PC-9 (cell line): ENCODE measurements at regions not wholly inside any gene's neighbourhood (a gene's known extent, or its start where the extent isn't known, plus 50 kb on each side); places are given as distances from the start of the nearest gene placed in this dataset.

Source experiments
- BruUV-seq: library from RNA; stranded (reverse); fragments of 400-500 nt; replicated peaks from 2 replicates; lab custom pipeline; 2021; lab: Mats Ljungman, UMichigan
- CTCF ChIA-PET: fragments of 300-600 bp; sonication (Branson Sonifier 250); formaldehyde crosslinking; loops from one replicate; lab custom pipeline; 2022; ENCODE audit warnings: antibody characterized with exemption; lab: Charles Lee
- POLR2A ChIA-PET: fragments of 300-600 bp; sonication (Branson Sonifier 250); formaldehyde crosslinking; loops from one replicate; lab custom pipeline; 2022; ENCODE audit warnings: antibody characterized with exemption; ENCODE audit not compliant: unreplicated experiment; lab: Charles Lee
- DNase-seq, 2 experiments: peaks; one replicate each; pipeline versions ENCODE4 v3.0.0 to v3.0.0-alpha.2; 2015 to 2022; ENCODE audit warnings: mixed read lengths in 1 of 2
- H2AFZ ChIP-seq: fragments of 200-600 bp; sonication (generic); 2 replicates; pipeline ENCODE4 v1.8.1; 2017; ENCODE audit warnings: antibody characterized with exemption
- H3F3A ChIP-seq: fragments of 200-600 bp; sonication (generic); 2 replicates; pipeline ENCODE4 v1.8.1; 2017; ENCODE audit warnings: antibody characterized with exemption, mild to moderate bottlenecking, low read depth; ENCODE audit not compliant: insufficient read depth
- H3K27ac ChIP-seq: fragments of 200-600 bp; sonication (generic); 2 replicates; pipeline ENCODE4 v1.6.1; 2016; ENCODE audit warnings: mixed run types
- H3K27me3 ChIP-seq: fragments of 200-600 bp; sonication (generic); 2 replicates; pipeline ENCODE4 v1.6.1; 2016; ENCODE audit warnings: low read depth, mixed run types; ENCODE audit not compliant: insufficient read depth
- H3K36me3 ChIP-seq: fragments of 200-600 bp; sonication (generic); 2 replicates; pipeline ENCODE4 v1.6.1; 2016; ENCODE audit warnings: low read depth, mixed run types
- H3K4me1 ChIP-seq: fragments of 200-600 bp; sonication (generic); replicated peaks from 2 replicates; pipeline ENCODE4 v1.6.1; 2016; ENCODE audit warnings: mixed run types; ENCODE audit not compliant: insufficient read depth
- H3K4me2 ChIP-seq: fragments of 200-600 bp; sonication (generic); 2 replicates; pipeline ENCODE4 v1.6.1; 2017; ENCODE audit warnings: mixed run types
- H3K4me3 ChIP-seq: fragments of 200-600 bp; sonication (generic); 2 replicates; pipeline ENCODE4 v1.6.1; 2016; ENCODE audit warnings: mixed run types
- H3K79me2 ChIP-seq: fragments of 200-600 bp; sonication (generic); 2 replicates; pipeline ENCODE4 v1.6.1; 2017; ENCODE audit warnings: low read depth, mixed run types
- H3K9me2 ChIP-seq: fragments of 200-600 bp; sonication (generic); 2 replicates; pipeline ENCODE4 v1.8.1; 2017; ENCODE audit warnings: mild to moderate bottlenecking; ENCODE audit not compliant: insufficient read depth
- H3K9me3 ChIP-seq: fragments of 200-600 bp; sonication (generic); 2 replicates; pipeline ENCODE4 v1.8.1; 2016; ENCODE audit warnings: low read depth; ENCODE audit not compliant: insufficient read depth
- H4K20me1 ChIP-seq: fragments of 200-600 bp; sonication (generic); 2 replicates; pipeline ENCODE4 v1.8.1; 2017; ENCODE audit not compliant: insufficient read depth
- EZH2 ChIP-seq: fragments of 200-600 bp; sonication (generic); IDR thresholded peaks from 2 replicates; pipeline ENCODE4 v1.8.0; 2017; ENCODE audit warnings: antibody characterized with exemption, low read depth
- intact Hi-C: fragments of 100-400 bp; cut with micrococcal nuclease; formaldehyde crosslinking; loops from one replicate; pipeline ENCODE4 v1.10.0; 2022; ENCODE audit not compliant: unreplicated experiment
- TF ChIP-seq, protein P1 (sequence below): fragments of 200-600 bp; sonication (generic); conservative IDR thresholded peaks from 2 replicates; pipeline ENCODE4 v1.6.1; 2017; ENCODE audit warnings: mixed run types, antibody characterized with exemption, mild to moderate bottlenecking, moderate library complexity

- BruUV-seq: no TSS peak
Measured at GRCh38 chr2:238694922-238695321, 153.0 kb upstream of the TWIST2 start.

GRCh38 chr2:238695538-238695937 lies 152.3 kb upstream of the TWIST2 start:
- no TSS peak for BruUV-seq
- CTCF ChIA-PET: interaction anchor here (0.6 kb wide), 1 partner anchor 11 kb away, joined by 4 read pairs; no protein-coding TSS in a partner anchor

More at GRCh38 chr2:238694922-238695321, 153.0 kb upstream of the TWIST2 start:
- H3K27ac ChIP-seq: no peak overlapping the region
- H3K9me2 ChIP-seq: no peaks in the 10 kb centered on the region
- peaks cover 92% of the 10 kb centered on the region for H3K27me3 ChIP-seq
- no peaks in the 10 kb centered on the region for H3K9me3 ChIP-seq
- H3K4me1 ChIP-seq: 0 out of 2 replicates have a peak, but pooled peaks cover 5% of the 10 kb centered on the region
- no peaks in the 10 kb centered on the region for H3K36me3 ChIP-seq
- no peak overlapping the region for H3K4me3 ChIP-seq
- no peaks in the 10 kb centered on the region for H3F3A ChIP-seq
- TF ChIP-seq EZH2: no peak
- TF ChIP-seq, protein P1, sequence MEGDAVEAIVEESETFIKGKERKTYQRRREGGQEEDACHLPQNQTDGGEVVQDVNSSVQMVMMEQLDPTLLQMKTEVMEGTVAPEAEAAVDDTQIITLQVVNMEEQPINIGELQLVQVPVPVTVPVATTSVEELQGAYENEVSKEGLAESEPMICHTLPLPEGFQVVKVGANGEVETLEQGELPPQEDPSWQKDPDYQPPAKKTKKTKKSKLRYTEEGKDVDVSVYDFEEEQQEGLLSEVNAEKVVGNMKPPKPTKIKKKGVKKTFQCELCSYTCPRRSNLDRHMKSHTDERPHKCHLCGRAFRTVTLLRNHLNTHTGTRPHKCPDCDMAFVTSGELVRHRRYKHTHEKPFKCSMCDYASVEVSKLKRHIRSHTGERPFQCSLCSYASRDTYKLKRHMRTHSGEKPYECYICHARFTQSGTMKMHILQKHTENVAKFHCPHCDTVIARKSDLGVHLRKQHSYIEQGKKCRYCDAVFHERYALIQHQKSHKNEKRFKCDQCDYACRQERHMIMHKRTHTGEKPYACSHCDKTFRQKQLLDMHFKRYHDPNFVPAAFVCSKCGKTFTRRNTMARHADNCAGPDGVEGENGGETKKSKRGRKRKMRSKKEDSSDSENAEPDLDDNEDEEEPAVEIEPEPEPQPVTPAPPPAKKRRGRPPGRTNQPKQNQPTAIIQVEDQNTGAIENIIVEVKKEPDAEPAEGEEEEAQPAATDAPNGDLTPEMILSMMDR: no peak
- H3K79me2 ChIP-seq: no peaks in the 10 kb centered on the region
- H3K4me2 ChIP-seq: no peak overlapping the region
- no peaks in the 10 kb centered on the region for H4K20me1 ChIP-seq
- CTCF ChIA-PET: interaction anchor here (0.6 kb wide), 1 partner anchor 12 kb away, joined by 4 read pairs; no protein-coding TSS in a partner anchor
- no peak for DNase-seq
- intact Hi-C loops: no loop called here
- no peak overlapping the region for H2AFZ ChIP-seq
- POLR2A ChIA-PET: no interaction called here

GRCh38 chr2:238696331-238696730 lies 151.6 kb upstream of the TWIST2 start:
- no peak overlapping the region for H2AFZ ChIP-seq
- H3K27ac ChIP-seq: no peak overlapping the region
- 0 out of 2 replicates have a peak, but pooled peaks cover 5% of the 10 kb centered on the region for H3K4me1 ChIP-seq
- H3K4me2 ChIP-seq: no peak overlapping the region
- POLR2A ChIA-PET: no interaction called here
- no peaks in the 10 kb centered on the region for H3K9me2 ChIP-seq
- no peak overlapping the region for H3K4me3 ChIP-seq
- intact Hi-C loops: no loop called here
- CTCF ChIA-PET: interaction anchor here (0.6 to 1.0 kb wide), 3 partner anchors 255 to 412 kb away, joined by 3 to 4 read pairs (median 4); no protein-coding TSS in a partner anchor
- H3K36me3 ChIP-seq: no peaks in the 10 kb centered on the region
- no peak for TF ChIP-seq EZH2
- TF ChIP-seq, protein P1: no peak
- BruUV-seq: no TSS peak
- H3K9me3 ChIP-seq: no peaks in the 10 kb centered on the region
- no peaks in the 10 kb centered on the region for H4K20me1 ChIP-seq
- no peaks in the 10 kb centered on the region for H3F3A ChIP-seq
- peaks cover 94% of the 10 kb centered on the region for H3K27me3 ChIP-seq
- no peak for DNase-seq
- H3K79me2 ChIP-seq: no peaks in the 10 kb centered on the region

More at GRCh38 chr2:238695538-238695937, 152.3 kb upstream of the TWIST2 start:
- peaks cover 93% of the 10 kb centered on the region for H3K27me3 ChIP-seq
- no peaks in the 10 kb centered on the region for H3F3A ChIP-seq
- intact Hi-C loops: no loop called here
- no peaks in the 10 kb centered on the region for H3K79me2 ChIP-seq
- 0 out of 2 replicates have a peak, but pooled peaks cover 5% of the 10 kb centered on the region for H3K4me1 ChIP-seq
- no peaks in the 10 kb centered on the region for H3K9me2 ChIP-seq
- no peaks in the 10 kb centered on the region for H3K36me3 ChIP-seq
- H4K20me1 ChIP-seq: no peaks in the 10 kb centered on the region
- no peak for DNase-seq
- no peak overlapping the region for H3K4me3 ChIP-seq
- no peak overlapping the region for H2AFZ ChIP-seq
- no peaks in the 10 kb centered on the region for H3K9me3 ChIP-seq
- POLR2A ChIA-PET: no interaction called here
- TF ChIP-seq, protein P1: no peak
- TF ChIP-seq EZH2: no peak
- no peak overlapping the region for H3K27ac ChIP-seq
- no peak overlapping the region for H3K4me2 ChIP-seq
